GM12874 (cell line): ENCODE measurements at regions not wholly inside any gene's neighbourhood (a gene's known extent, or its start where the extent isn't known, plus 50 kb on each side); places are given as distances from the start of the nearest gene placed in this dataset.

ENCODE experiments used
- TF ChIP-seq, protein P1 (sequence below): IDR thresholded peaks from 2 replicates; pipeline ENCODE4 v1.5.1; 2011; ENCODE audit warnings: low read depth, mild to moderate bottlenecking, control low read depth, low read length, moderate library complexity; ENCODE audit not compliant: insufficient read depth

GRCh38 chr22:27405672-27406388, 395.7 kb downstream of the MN1 start:
- TF ChIP-seq, protein P1, sequence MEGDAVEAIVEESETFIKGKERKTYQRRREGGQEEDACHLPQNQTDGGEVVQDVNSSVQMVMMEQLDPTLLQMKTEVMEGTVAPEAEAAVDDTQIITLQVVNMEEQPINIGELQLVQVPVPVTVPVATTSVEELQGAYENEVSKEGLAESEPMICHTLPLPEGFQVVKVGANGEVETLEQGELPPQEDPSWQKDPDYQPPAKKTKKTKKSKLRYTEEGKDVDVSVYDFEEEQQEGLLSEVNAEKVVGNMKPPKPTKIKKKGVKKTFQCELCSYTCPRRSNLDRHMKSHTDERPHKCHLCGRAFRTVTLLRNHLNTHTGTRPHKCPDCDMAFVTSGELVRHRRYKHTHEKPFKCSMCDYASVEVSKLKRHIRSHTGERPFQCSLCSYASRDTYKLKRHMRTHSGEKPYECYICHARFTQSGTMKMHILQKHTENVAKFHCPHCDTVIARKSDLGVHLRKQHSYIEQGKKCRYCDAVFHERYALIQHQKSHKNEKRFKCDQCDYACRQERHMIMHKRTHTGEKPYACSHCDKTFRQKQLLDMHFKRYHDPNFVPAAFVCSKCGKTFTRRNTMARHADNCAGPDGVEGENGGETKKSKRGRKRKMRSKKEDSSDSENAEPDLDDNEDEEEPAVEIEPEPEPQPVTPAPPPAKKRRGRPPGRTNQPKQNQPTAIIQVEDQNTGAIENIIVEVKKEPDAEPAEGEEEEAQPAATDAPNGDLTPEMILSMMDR = 0 out of 2 replicates have a peak, but pooled peaks have one; percentile 23

DNA sequence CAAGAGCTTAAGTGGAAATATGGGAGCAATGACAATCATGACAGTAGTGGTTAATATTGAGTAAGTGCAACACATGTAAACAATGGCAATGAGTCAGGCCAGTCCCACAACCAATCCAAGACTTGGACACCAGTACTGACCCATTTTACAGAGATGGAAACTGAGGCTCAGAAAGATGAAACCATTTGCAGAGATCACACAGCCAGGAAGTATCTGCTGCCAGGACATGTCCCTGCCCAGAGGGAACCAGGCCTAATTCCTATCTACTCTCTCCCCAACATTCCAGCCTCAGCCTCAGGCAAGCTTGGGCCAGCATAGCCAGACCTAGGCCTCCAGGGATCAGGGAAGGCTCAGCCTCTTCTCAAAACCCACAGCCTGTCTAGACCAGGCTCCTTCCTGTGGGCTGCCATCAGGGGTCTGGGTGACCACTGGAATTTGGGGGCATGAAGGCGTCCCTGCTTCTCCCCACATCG, 395.1 kb downstream of the MN1 start:
- TF ChIP-seq, protein P1 = no peak

GRCh38 chr22:27407369-27407985, 394.1 kb downstream of the MN1 start:
- TF ChIP-seq, protein P1 = no peak

DNA sequence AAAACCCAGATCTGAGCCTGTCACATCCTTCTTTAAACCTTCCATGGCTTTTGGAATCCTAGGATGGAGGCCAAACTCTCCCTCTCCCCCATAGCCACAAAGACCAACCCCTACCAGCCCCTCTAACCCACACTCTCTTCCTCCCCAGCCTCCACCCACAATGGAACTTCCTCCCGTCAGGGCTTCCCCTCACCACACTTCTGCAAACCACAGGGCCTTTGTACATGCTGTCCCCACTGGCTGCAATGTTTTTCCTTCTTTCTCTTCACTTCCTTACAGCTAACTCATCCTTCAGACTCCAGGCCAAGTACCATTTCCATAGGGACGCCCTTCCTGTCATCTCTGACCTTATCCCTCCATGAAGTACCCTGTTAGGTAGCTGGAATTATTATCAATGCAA, 393.5 kb downstream of the MN1 start:
- TF ChIP-seq, protein P1 = no peak

DNA sequence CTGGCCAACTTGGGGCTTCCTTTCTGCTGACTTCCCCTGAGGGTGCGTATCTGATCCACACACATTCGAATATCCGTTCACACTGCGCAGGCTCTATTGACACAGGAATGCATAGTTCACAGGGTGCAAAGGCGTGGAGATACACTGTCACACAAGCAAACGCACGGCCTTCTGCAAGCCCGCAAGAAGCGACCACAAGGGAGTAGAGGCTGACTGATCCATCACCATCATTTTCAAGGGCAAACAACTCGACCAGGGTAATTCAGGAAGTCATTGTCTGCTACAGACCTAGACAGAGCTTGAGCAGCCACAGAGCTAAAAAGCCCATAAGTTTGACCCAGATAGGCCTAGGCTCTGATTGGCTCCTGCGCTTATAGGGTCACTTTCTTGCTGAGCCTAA, 392.3 kb downstream of the MN1 start:
- TF ChIP-seq, protein P1 = no peak

- TF ChIP-seq, protein P1 = no peak
Measured at GRCh38 chr22:27412866-27413445, 388.6 kb downstream of the MN1 start.

- TF ChIP-seq, protein P1 = no peak
Measured at GRCh38 chr22:27413702-27414101, 387.9 kb downstream of the MN1 start.
